Spleen (tissue), 7 donors: ENCODE measurements at regions not wholly inside any gene's neighbourhood (a gene's known extent, or its start where the extent isn't known, plus 50 kb on each side); places are given as distances from the start of the nearest gene placed in this dataset.

Experiments
- POLR2A ChIP-seq, 3 donors: fragments of 450-650 bp; IDR thresholded peaks; one replicate each; pipeline ENCODE4 v1.5.1; 2017; ENCODE audit warnings: antibody characterized with exemption in 3 of 3, mild to moderate bottlenecking in 1 of 3
- POLR2AphosphoS5 ChIP-seq, 3 donors: sonication (generic); formaldehyde crosslinking; IDR thresholded peaks; one replicate each; pipeline ENCODE4 v1.5.1; 2017; ENCODE audit warnings: antibody characterized with exemption in 3 of 3
- TF ChIP-seq, protein P1 (sequence below), 11 experiments: fragments of 200-600 bp in 7 of 11; fragments of 450-650 bp in 4 of 11; sonication (generic) in 4 of 11; IDR thresholded peaks in 8 of 11; conservative IDR thresholded peaks in 3 of 11; 1 replicate in 7 of 11; 2 replicates in 4 of 11; pipeline versions ENCODE4 v1.4.0 to v1.8.0; 2016 to 2021; ENCODE audit warnings: antibody characterized with exemption in 11 of 11, inconsistent platforms in 4 of 11, mild to moderate bottlenecking in 1 of 11
- donor health status: DM: no; HTN: no; CAD: no; lungs with moderate emphysema.
- donor health status: DM: no; HTN: no; CAD: no.
- donor health status: DM: no; HTN: no; CAD: no.

DNA sequence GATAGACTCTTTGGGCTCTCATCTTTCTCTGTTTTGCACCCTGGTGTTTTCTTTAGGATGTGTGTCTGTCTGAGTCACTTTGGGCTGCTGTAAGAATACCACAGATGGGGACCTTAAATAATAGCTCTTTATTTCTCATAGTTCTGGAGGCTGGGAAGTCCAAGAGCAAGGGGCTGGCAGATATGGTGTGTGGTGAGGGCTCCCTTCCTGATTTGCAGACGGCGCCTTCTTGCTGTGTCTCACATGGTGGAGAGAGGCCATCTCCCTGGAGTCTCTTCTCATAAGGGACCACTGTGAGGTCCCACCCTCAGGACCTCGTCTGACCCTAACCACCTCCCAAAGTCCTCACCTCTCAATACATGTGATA, 93.7 kb upstream of the ADRA2C start:
- TF ChIP-seq, protein P1, sequence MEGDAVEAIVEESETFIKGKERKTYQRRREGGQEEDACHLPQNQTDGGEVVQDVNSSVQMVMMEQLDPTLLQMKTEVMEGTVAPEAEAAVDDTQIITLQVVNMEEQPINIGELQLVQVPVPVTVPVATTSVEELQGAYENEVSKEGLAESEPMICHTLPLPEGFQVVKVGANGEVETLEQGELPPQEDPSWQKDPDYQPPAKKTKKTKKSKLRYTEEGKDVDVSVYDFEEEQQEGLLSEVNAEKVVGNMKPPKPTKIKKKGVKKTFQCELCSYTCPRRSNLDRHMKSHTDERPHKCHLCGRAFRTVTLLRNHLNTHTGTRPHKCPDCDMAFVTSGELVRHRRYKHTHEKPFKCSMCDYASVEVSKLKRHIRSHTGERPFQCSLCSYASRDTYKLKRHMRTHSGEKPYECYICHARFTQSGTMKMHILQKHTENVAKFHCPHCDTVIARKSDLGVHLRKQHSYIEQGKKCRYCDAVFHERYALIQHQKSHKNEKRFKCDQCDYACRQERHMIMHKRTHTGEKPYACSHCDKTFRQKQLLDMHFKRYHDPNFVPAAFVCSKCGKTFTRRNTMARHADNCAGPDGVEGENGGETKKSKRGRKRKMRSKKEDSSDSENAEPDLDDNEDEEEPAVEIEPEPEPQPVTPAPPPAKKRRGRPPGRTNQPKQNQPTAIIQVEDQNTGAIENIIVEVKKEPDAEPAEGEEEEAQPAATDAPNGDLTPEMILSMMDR (IDR thresholded peaks at IDR 0.05 in 8 of 11, conservative IDR thresholded peaks at IDR 0.05 in 3 of 11), result no peak
- no peak for TF ChIP-seq POLR2A (IDR thresholded peaks at IDR 0.05)
- no peak for TF ChIP-seq POLR2AphosphoS5 (IDR thresholded peaks at IDR 0.05)
